SK-N-SH (cell line): ENCODE measurements at regions not wholly inside any gene's neighbourhood (a gene's known extent, or its start where the extent isn't known, plus 50 kb on each side); places are given as distances from the start of the nearest gene placed in this dataset.
A peak's percentile ranks its signal among the peaks of the same experiment; 100 is the strongest.

Experiments used
- CTCF ChIA-PET: fragments of 300-600, 350-600 bp; formaldehyde crosslinking; extraction: SDS; loops from one replicate; lab custom pipeline; 2021; lab: Yijun Ruan, JAX
- POLR2A ChIA-PET: fragments of 350-600 bp; sonication (Branson Sonifier 250); formaldehyde crosslinking; extraction: SDS; loops from one replicate; lab custom pipeline; 2020; ENCODE audit warnings: antibody characterized with exemption, inconsistent platforms; lab: Yijun Ruan, JAX
- DNase-seq: peaks from one replicate; pipeline ENCODE4 v3.0.0; 2012
- H2AFZ ChIP-seq: fragments of 200-600 bp; sonication (generic); 2 replicates; pipeline ENCODE4 v1.8.1; 2016; ENCODE audit warnings: antibody characterized with exemption, mild to moderate bottlenecking, low read depth
- H3F3A ChIP-seq: fragments of 200-600 bp; sonication (generic); replicated peaks from 2 replicates; pipeline ENCODE3; 2016; ENCODE audit warnings: antibody characterized with exemption, mild to moderate bottlenecking; ENCODE audit not compliant: insufficient read depth
- H3K27ac ChIP-seq, 2 experiments: fragments of 200-500 bp in 1 of 2; fragments of 200-600 bp in 1 of 2; sonication (Bioruptor generic) in 1 of 2; sonication (generic), shearing (Covaris generic) in 1 of 2; 2 replicates each; pipeline versions ENCODE4 v1.5.1 to v1.6.1; 2014 to 2016; ENCODE audit warnings: low read depth in 2 of 2, inconsistent platforms in 1 of 2, low read length in 1 of 2, mild to moderate bottlenecking in 1 of 2, mixed read lengths in 1 of 2
- H3K27me3 ChIP-seq: fragments of 200-600 bp; sonication (generic), shearing (Covaris generic); 2 replicates; pipeline ENCODE4 v1.6.1; 2016; ENCODE audit warnings: mixed run types; ENCODE audit not compliant: insufficient read depth
- H3K36me3 ChIP-seq, 2 experiments: fragments of 200-500 bp in 1 of 2; fragments of 200-600 bp in 1 of 2; sonication (Bioruptor generic) in 1 of 2; sonication (generic) in 1 of 2; replicated peaks in 1 of 2; 2 replicates each; pipeline versions ENCODE3 to v1.5.1; 2014 to 2016; ENCODE audit warnings: low read length in 1 of 2, mild to moderate bottlenecking in 1 of 2; ENCODE audit not compliant: insufficient read depth in 2 of 2, control insufficient read depth in 1 of 2
- H3K4me1 ChIP-seq, 2 experiments: fragments of 200-500 bp in 1 of 2; fragments of 200-600 bp in 1 of 2; sonication (Bioruptor generic) in 1 of 2; sonication (generic), shearing (Covaris generic) in 1 of 2; 2 replicates each; pipeline versions ENCODE4 v1.5.1 to v1.6.1; 2014 to 2016; ENCODE audit warnings: low read depth in 1 of 2, low read length in 1 of 2, mixed run types in 1 of 2; ENCODE audit not compliant: insufficient read depth in 2 of 2, control insufficient read depth in 1 of 2
- H3K4me2 ChIP-seq: fragments of 200-600 bp; sonication (generic), shearing (Covaris generic); 2 replicates; pipeline ENCODE4 v1.6.1; 2017; ENCODE audit warnings: mixed run types
- H3K4me3 ChIP-seq, 2 experiments: fragments of 200-500 bp in 1 of 2; fragments of 200-600 bp in 1 of 2; sonication (Bioruptor generic) in 1 of 2; sonication (generic), shearing (Covaris generic) in 1 of 2; 2 replicates each; pipeline versions ENCODE4 v1.5.1 to v1.8.1; 2014 to 2016; ENCODE audit warnings: low read depth in 2 of 2, inconsistent platforms in 1 of 2, low read length in 1 of 2, mild to moderate bottlenecking in 1 of 2, mixed read lengths in 1 of 2, moderate library complexity in 1 of 2
- H3K79me2 ChIP-seq: fragments of 200-600 bp; sonication (generic); 2 replicates; pipeline ENCODE4 v1.8.1; 2017; ENCODE audit warnings: mild to moderate bottlenecking; ENCODE audit not compliant: insufficient read depth
- H3K9ac ChIP-seq: fragments of 200-600 bp; sonication (generic); 2 replicates; pipeline ENCODE4 v1.6.1; 2017; ENCODE audit warnings: mixed run types
- H3K9me2 ChIP-seq: fragments of 200-600 bp; sonication (generic); 2 replicates; pipeline ENCODE4 v1.6.1; 2017; ENCODE audit warnings: mixed run types
- H3K9me3 ChIP-seq: fragments of 200-600 bp; sonication (generic); 2 replicates; pipeline ENCODE4 v1.6.1; 2017; ENCODE audit warnings: mixed run types, mild to moderate bottlenecking, moderate library complexity
- H4K20me1 ChIP-seq: fragments of 200-600 bp; sonication (generic); 2 replicates; pipeline ENCODE4 v1.6.1; 2017; ENCODE audit warnings: mild to moderate bottlenecking, mixed run types; ENCODE audit not compliant: insufficient read depth
- CHD2 ChIP-seq: fragments of 150-350 bp; IDR thresholded peaks from 2 replicates; pipeline ENCODE4 v1.6.1; 2018; ENCODE audit warnings: low read length; ENCODE audit not compliant: partially characterized antibody
- EP300 ChIP-seq, 2 experiments: IDR thresholded peaks; 2 replicates each; pipeline versions ENCODE4 v1.4.0 to v1.6.1; 2012; ENCODE audit warnings: borderline replicate concordance in 1 of 2, low read depth in 1 of 2, low read length in 1 of 2
- FOXJ3 ChIP-seq: sonication (generic); formaldehyde crosslinking; IDR thresholded peaks from 2 replicates; pipeline ENCODE4 v1.5.1; 2020; ENCODE audit warnings: mild to moderate bottlenecking, missing genetic modification reagents
- GABPA ChIP-seq: IDR thresholded peaks from 2 replicates; pipeline ENCODE4 v1.4.0; 2012; ENCODE audit warnings: low read depth, mild to moderate bottlenecking
- GATA2 ChIP-seq: sonication (generic); formaldehyde crosslinking; IDR thresholded peaks from 2 replicates; pipeline ENCODE4 v1.5.0; 2020; ENCODE audit warnings: mild to moderate bottlenecking, missing genetic modification reagents
- MXI1 ChIP-seq: IDR thresholded peaks from 2 replicates; pipeline ENCODE4 v1.6.1; 2012; ENCODE audit warnings: mild to moderate bottlenecking, low read depth, low read length, improper control_type of control experiment
- POLR2AphosphoS5 ChIP-seq: IDR thresholded peaks from 2 replicates; pipeline ENCODE4 v1.6.1; 2012; ENCODE audit warnings: low read depth, low read length
- RAD21 ChIP-seq: IDR thresholded peaks from 2 replicates; pipeline ENCODE4 v1.6.1; 2012; ENCODE audit warnings: mild to moderate bottlenecking, low read length
- RCOR1 ChIP-seq: fragments of 150-350 bp; IDR thresholded peaks from 2 replicates; pipeline ENCODE4 v1.6.1; 2017; ENCODE audit warnings: antibody characterized with exemption, low read length
- RFX5 ChIP-seq: IDR thresholded peaks from 2 replicates; pipeline ENCODE4 v1.6.1; 2012; ENCODE audit warnings: mild to moderate bottlenecking, improper control_type of control experiment, low read length
- SMC3 ChIP-seq: IDR thresholded peaks from 2 replicates; pipeline ENCODE4 v1.6.1; 2012; ENCODE audit warnings: low read depth, low read length, improper control_type of control experiment
- TAF1 ChIP-seq: IDR thresholded peaks from 2 replicates; pipeline ENCODE4 v1.6.1; 2012; ENCODE audit warnings: low read depth, mild to moderate bottlenecking, low read length, moderate library complexity, borderline replicate concordance
- TCF12 ChIP-seq: IDR thresholded peaks from 2 replicates; pipeline ENCODE4 v1.4.0; 2012
- YY1 ChIP-seq: IDR thresholded peaks from 2 replicates; pipeline ENCODE4 v1.4.0; 2012; ENCODE audit warnings: low read depth, mild to moderate bottlenecking
- WGBS: methylation state at CpG from one replicate; pipeline ENCODE4 v1.1.6; 2017; ENCODE audit warnings: low lambda C conversion rate; 5-methylcytosine and 5-hydroxymethylcytosine counted together
- TF ChIP-seq, protein P1 (sequence below): IDR thresholded peaks from 2 replicates; pipeline ENCODE4 v1.4.0; 2012; ENCODE audit warnings: low read depth, borderline replicate concordance
- TF ChIP-seq, protein P2 (sequence below): fragments of 150-350 bp; IDR thresholded peaks from 2 replicates; pipeline ENCODE4 v1.6.1; 2016; ENCODE audit warnings: mild to moderate bottlenecking, low read depth, low read length
- TF ChIP-seq, protein P3 (sequence below): fragments of 150-350 bp; IDR thresholded peaks from 2 replicates; pipeline ENCODE4 v1.6.1; 2017; ENCODE audit warnings: antibody characterized with exemption, low read length, low read depth, borderline replicate concordance

DNA sequence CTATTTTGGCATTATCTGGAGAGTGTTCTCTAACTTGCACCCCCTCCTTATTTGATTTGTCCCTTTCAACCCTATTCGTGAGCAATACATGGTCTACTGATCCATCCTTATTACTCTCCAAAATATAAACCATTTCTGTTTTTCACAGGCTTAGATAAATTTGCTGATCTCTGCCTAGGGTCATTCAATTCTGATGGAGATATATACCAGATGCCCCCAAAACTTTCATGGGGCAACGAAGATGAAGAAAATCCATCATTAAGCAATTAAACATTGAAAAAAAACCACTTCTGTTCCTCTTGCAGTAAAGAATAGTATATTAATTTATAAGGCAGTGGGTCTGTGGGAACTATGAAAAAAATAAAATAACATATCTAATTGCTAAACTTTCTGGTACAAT, 313.4 kb downstream of the CASP12 start:
- Histone ChIP-seq H3K4me2 (no peak overlapping the region), H3K27me3 (no peaks in the 10 kb centered on the region), H3K9ac (no peak overlapping the region), H3K79me2 (no peaks in the 10 kb centered on the region), H3K4me1 (peaks cover 10 to 12% of the 10 kb centered on the region in 2 experiments; a peak in 2 of 4 replicates), H2AFZ (no peak overlapping the region), H3K9me2 (no peaks in the 10 kb centered on the region; the same call in 1 of the 2 replicates), H3K4me3 (no peak overlapping the region), H3K9me3 (no peaks in the 10 kb centered on the region), H3K27ac (peak overlapping the region in 1 of 2 experiments; percentile 39; a peak in 1 of 4 replicates)
- CTCF ChIA-PET, result no interaction called here
- 35% methylated on average over 2 of the region's 2 CpGs for WGBS
- POLR2A ChIA-PET, result no interaction called here
- TF ChIP-seq TAF1, result no peak
- TF ChIP-seq GATA2, result peak; percentile 30; the same call in 1 of the 2 replicates
- TF ChIP-seq EP300 (IDR thresholded peaks at IDR 0.05; ENCODE audit: borderline replicate concordance in 1 of 2, low read depth in 1 of 2, low read length in 1 of 2), result peak in 1 of 2 experiments; percentile 62; a peak in 2 of 4 replicates
- TF ChIP-seq, all 33 proteins: peak for 2
- H3K36me3 ChIP-seq, result no peaks in the 10 kb centered on the region
- peaks cover 4% of the 10 kb centered on the region for H3F3A ChIP-seq
- DNase-seq, result no peak
- no peaks in the 10 kb centered on the region for H4K20me1 ChIP-seq

DNA sequence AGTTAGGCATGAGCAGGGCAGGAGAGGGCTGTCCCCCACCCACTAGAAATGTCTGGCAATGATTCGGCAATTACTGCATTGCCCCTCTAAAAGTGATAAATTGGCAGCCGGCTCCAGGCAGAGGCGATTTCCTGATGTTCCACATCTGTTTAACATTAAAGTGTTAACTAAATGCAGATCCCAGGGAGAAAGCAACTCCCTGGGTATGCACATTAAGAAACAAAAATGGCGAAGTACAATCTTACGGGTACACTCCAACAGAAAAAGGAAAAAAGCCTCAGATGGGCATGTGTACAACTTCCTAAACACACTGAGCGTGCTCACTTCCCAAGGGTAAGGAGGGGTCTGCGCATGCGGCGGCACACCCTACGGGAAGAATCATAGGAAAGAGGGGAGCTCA, 314.4 kb downstream of the CASP12 start:
- no peak overlapping the region for H3K9ac ChIP-seq
- no peaks in the 10 kb centered on the region; the same call in 1 of the 2 replicates for H3K9me2 ChIP-seq
- ChIA-PET POLR2A (no interaction called here), CTCF (no interaction called here)
- no peak overlapping the region for H3K4me2 ChIP-seq
- H3K4me3 ChIP-seq, result no peak overlapping the region
- DNase-seq, result peak; percentile 22
- no peaks in the 10 kb centered on the region for H3K27me3 ChIP-seq
- H4K20me1 ChIP-seq, result no peaks in the 10 kb centered on the region
- no peaks in the 10 kb centered on the region for H3K79me2 ChIP-seq
- no peaks in the 10 kb centered on the region for H3K36me3 ChIP-seq
- no peaks in the 10 kb centered on the region for H3K9me3 ChIP-seq
- H2AFZ ChIP-seq, result no peak overlapping the region
- peaks cover 4% of the 10 kb centered on the region for H3F3A ChIP-seq
- TF ChIP-seq TCF12 (peak; percentile 56), MXI1 (no peak), GATA2 (0 out of 2 replicates have a peak, but pooled peaks have one; percentile 27), CHD2 (peak; percentile 19), GABPA (no peak)
- WGBS, result 71% methylated on average over 10 of the region's 10 CpGs
- peaks cover 10 to 12% of the 10 kb centered on the region in 2 experiments; a peak in 2 of 4 replicates for H3K4me1 ChIP-seq
- H3K27ac ChIP-seq, result peak overlapping the region in 1 of 2 experiments; percentile 39; a peak in 1 of 4 replicates

DNA sequence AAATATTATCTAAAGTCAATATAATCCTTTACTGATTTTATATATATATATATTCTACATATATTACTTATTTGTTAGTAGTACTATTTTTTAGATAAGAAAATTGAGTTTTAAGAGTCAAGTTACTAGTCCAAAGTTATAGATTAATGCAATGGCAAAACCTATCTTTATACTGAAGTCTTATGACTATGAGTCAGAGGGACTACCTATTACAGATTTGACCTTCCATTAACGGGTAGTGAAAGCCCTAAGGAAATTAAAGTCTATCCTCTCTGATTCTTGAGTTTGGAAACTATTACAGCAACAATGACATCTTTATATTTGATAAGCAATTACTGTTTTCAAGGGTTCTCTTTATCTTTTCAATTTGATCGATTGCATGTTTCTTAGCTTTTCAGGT, 315.8 kb downstream of the CASP12 start:
- Histone ChIP-seq H3K4me2 (no peak overlapping the region), H3K9me2 (no peaks in the 10 kb centered on the region), H3K4me1 (peaks cover 10 to 12% of the 10 kb centered on the region in 2 experiments; a peak in 2 of 4 replicates), H3K27me3 (no peaks in the 10 kb centered on the region), H2AFZ (no peak overlapping the region), H3K9me3 (no peaks in the 10 kb centered on the region), H3K9ac (no peak overlapping the region), H3K27ac (no peak overlapping the region), H3F3A (peaks cover 4% of the 10 kb centered on the region), H3K4me3 (no peak overlapping the region), H3K79me2 (no peaks in the 10 kb centered on the region), H3K36me3 (no peaks in the 10 kb centered on the region), H4K20me1 (no peaks in the 10 kb centered on the region)
- POLR2A ChIA-PET, result no interaction called here
- no peak for DNase-seq
- CTCF ChIA-PET, result interaction anchor here (0.9 to 1.1 kb wide), 2 partner anchors 11 to 17 kb away, joined by 3 to 4 read pairs; no protein-coding TSS in a partner anchor
- WGBS, result 72% methylated on average over 2 of the region's 2 CpGs
- TF ChIP-seq RCOR1 (no peak), POLR2AphosphoS5 (no peak), FOXJ3 (CRISPR knock-in tag) (no peak), EP300 (IDR thresholded peaks at IDR 0.05; ENCODE audit: borderline replicate concordance in 1 of 2, low read depth in 1 of 2, low read length in 1 of 2) (no peak), SMC3 (no peak), GABPA (no peak), RFX5 (no peak), RAD21 (no peak), YY1 (no peak)
- TF ChIP-seq, protein P1, sequence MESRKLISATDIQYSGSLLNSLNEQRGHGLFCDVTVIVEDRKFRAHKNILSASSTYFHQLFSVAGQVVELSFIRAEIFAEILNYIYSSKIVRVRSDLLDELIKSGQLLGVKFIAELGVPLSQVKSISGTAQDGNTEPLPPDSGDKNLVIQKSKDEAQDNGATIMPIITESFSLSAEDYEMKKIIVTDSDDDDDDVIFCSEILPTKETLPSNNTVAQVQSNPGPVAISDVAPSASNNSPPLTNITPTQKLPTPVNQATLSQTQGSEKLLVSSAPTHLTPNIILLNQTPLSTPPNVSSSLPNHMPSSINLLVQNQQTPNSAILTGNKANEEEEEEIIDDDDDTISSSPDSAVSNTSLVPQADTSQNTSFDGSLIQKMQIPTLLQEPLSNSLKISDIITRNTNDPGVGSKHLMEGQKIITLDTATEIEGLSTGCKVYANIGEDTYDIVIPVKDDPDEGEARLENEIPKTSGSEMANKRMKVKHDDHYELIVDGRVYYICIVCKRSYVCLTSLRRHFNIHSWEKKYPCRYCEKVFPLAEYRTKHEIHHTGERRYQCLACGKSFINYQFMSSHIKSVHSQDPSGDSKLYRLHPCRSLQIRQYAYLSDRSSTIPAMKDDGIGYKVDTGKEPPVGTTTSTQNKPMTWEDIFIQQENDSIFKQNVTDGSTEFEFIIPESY, result no peak
- TF ChIP-seq, protein P2, sequence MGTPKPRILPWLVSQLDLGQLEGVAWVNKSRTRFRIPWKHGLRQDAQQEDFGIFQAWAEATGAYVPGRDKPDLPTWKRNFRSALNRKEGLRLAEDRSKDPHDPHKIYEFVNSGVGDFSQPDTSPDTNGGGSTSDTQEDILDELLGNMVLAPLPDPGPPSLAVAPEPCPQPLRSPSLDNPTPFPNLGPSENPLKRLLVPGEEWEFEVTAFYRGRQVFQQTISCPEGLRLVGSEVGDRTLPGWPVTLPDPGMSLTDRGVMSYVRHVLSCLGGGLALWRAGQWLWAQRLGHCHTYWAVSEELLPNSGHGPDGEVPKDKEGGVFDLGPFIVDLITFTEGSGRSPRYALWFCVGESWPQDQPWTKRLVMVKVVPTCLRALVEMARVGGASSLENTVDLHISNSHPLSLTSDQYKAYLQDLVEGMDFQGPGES, result no peak
- TF ChIP-seq, protein P3, sequence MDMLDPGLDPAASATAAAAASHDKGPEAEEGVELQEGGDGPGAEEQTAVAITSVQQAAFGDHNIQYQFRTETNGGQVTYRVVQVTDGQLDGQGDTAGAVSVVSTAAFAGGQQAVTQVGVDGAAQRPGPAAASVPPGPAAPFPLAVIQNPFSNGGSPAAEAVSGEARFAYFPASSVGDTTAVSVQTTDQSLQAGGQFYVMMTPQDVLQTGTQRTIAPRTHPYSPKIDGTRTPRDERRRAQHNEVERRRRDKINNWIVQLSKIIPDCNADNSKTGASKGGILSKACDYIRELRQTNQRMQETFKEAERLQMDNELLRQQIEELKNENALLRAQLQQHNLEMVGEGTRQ, result no peak
